IPS-15b (cell line): ENCODE measurements at regions not wholly inside any gene's neighbourhood (a gene's known extent, or its start where the extent isn't known, plus 50 kb on each side); places are given as distances from the start of the nearest gene placed in this dataset.

ENCODE experiments used
- H3K27me3 ChIP-seq: one replicate; pipeline ENCODE4 v1.6.1; 2013; ENCODE audit warnings: low read length; ENCODE audit not compliant: control insufficient read depth, insufficient read depth
- H3K36me3 ChIP-seq: one replicate; pipeline ENCODE4 v1.6.1; 2013; ENCODE audit warnings: low read length; ENCODE audit not compliant: control insufficient read depth, insufficient read depth
- H3K4me1 ChIP-seq: one replicate; pipeline ENCODE4 v1.6.1; 2013; ENCODE audit warnings: mild to moderate bottlenecking, low read length; ENCODE audit not compliant: control insufficient read depth, insufficient read depth
- H3K4me3 ChIP-seq: one replicate; pipeline ENCODE4 v1.5.1; 2013; ENCODE audit warnings: low read depth, low read length
- H3K9ac ChIP-seq: one replicate; pipeline ENCODE4 v1.6.1; 2013; ENCODE audit warnings: low read depth, mild to moderate bottlenecking, low read length
- H3K9me3 ChIP-seq: one replicate; pipeline ENCODE4 v1.6.1; 2013; ENCODE audit warnings: mild to moderate bottlenecking, low read length; ENCODE audit not compliant: control insufficient read depth, insufficient read depth

GRCh38 chr1:90346349-90346748 lies 351.4 kb downstream of the ZNF326 start:
- H3K4me3 ChIP-seq, result no peak overlapping the region
- no peak overlapping the region for H3K9ac ChIP-seq
- no peaks in the 10 kb centered on the region for H3K27me3 ChIP-seq
- no peaks in the 10 kb centered on the region for H3K36me3 ChIP-seq
- peaks cover 6% of the 10 kb centered on the region for H3K9me3 ChIP-seq
- H3K4me1 ChIP-seq, result no peaks in the 10 kb centered on the region

GRCh38 chr1:90344963-90345730 lies 350.2 kb downstream of the ZNF326 start:
- H3K36me3 ChIP-seq, result no peaks in the 10 kb centered on the region
- H3K4me1 ChIP-seq, result no peaks in the 10 kb centered on the region
- no peaks in the 10 kb centered on the region for H3K27me3 ChIP-seq
- peaks cover 6% of the 10 kb centered on the region for H3K9me3 ChIP-seq
- no peak overlapping the region for H3K4me3 ChIP-seq
- H3K9ac ChIP-seq, result no peak overlapping the region

- H3K36me3 ChIP-seq, result no peaks in the 10 kb centered on the region
- H3K4me1 ChIP-seq, result no peaks in the 10 kb centered on the region
- no peak overlapping the region for H3K9ac ChIP-seq
- H3K4me3 ChIP-seq, result no peak overlapping the region
- H3K27me3 ChIP-seq, result no peaks in the 10 kb centered on the region
- no peaks in the 10 kb centered on the region for H3K9me3 ChIP-seq
Observed at GRCh38 chr1:90341516-90341915, 346.6 kb downstream of the ZNF326 start.

GRCh38 chr1:90340606-90341005 lies 345.7 kb downstream of the ZNF326 start:
- H3K4me3 ChIP-seq, result no peak overlapping the region
- no peaks in the 10 kb centered on the region for H3K9me3 ChIP-seq
- no peaks in the 10 kb centered on the region for H3K27me3 ChIP-seq
- H3K4me1 ChIP-seq, result no peaks in the 10 kb centered on the region
- no peaks in the 10 kb centered on the region for H3K36me3 ChIP-seq
- no peak overlapping the region for H3K9ac ChIP-seq

GRCh38 chr1:90339811-90340210 lies 344.9 kb downstream of the ZNF326 start:
- H3K27me3 ChIP-seq, result no peaks in the 10 kb centered on the region
- no peaks in the 10 kb centered on the region for H3K4me1 ChIP-seq
- no peak overlapping the region for H3K9ac ChIP-seq
- no peak overlapping the region for H3K4me3 ChIP-seq
- H3K36me3 ChIP-seq, result no peaks in the 10 kb centered on the region
- H3K9me3 ChIP-seq, result no peaks in the 10 kb centered on the region

GRCh38 chr1:90336552-90337324 lies 341.8 kb downstream of the ZNF326 start:
- no peaks in the 10 kb centered on the region for H3K4me1 ChIP-seq
- no peaks in the 10 kb centered on the region for H3K27me3 ChIP-seq
- no peak overlapping the region for H3K4me3 ChIP-seq
- H3K36me3 ChIP-seq, result no peaks in the 10 kb centered on the region
- H3K9ac ChIP-seq, result no peak overlapping the region
- no peaks in the 10 kb centered on the region for H3K9me3 ChIP-seq

GRCh38 chr1:90335558-90335957 lies 340.6 kb downstream of the ZNF326 start:
- no peak overlapping the region for H3K4me3 ChIP-seq
- H3K4me1 ChIP-seq, result no peaks in the 10 kb centered on the region
- no peaks in the 10 kb centered on the region for H3K36me3 ChIP-seq
- H3K9ac ChIP-seq, result no peak overlapping the region
- no peaks in the 10 kb centered on the region for H3K9me3 ChIP-seq
- H3K27me3 ChIP-seq, result no peaks in the 10 kb centered on the region

- Histone ChIP-seq H3K4me1 (no peaks in the 10 kb centered on the region), H3K36me3 (no peaks in the 10 kb centered on the region), H3K9me3 (no peaks in the 10 kb centered on the region), H3K27me3 (no peaks in the 10 kb centered on the region), H3K9ac (no peak overlapping the region), H3K4me3 (no peak overlapping the region)
Observed at GRCh38 chr1:90334137-90334536, 339.2 kb downstream of the ZNF326 start.

- Histone ChIP-seq H3K4me1 (peaks cover 4% of the 10 kb centered on the region), H3K36me3 (no peaks in the 10 kb centered on the region), H3K9me3 (no peaks in the 10 kb centered on the region), H3K9ac (no peak overlapping the region), H3K27me3 (no peaks in the 10 kb centered on the region), H3K4me3 (no peak overlapping the region)
Observed at GRCh38 chr1:90325168-90325567, 330.3 kb downstream of the ZNF326 start.

GRCh38 chr1:90322186-90322585 lies 327.3 kb downstream of the ZNF326 start:
- Histone ChIP-seq H3K4me3 (no peak overlapping the region), H3K9me3 (no peaks in the 10 kb centered on the region), H3K27me3 (no peaks in the 10 kb centered on the region), H3K36me3 (no peaks in the 10 kb centered on the region), H3K9ac (no peak overlapping the region), H3K4me1 (peaks cover 4% of the 10 kb centered on the region)

- Histone ChIP-seq H3K4me1 (no peaks in the 10 kb centered on the region), H3K9ac (no peak overlapping the region), H3K4me3 (no peak overlapping the region), H3K9me3 (no peaks in the 10 kb centered on the region), H3K36me3 (no peaks in the 10 kb centered on the region), H3K27me3 (no peaks in the 10 kb centered on the region)
Observed at GRCh38 chr1:90319918-90320317, 325.0 kb downstream of the ZNF326 start.

- Histone ChIP-seq H3K9me3 (no peaks in the 10 kb centered on the region), H3K9ac (no peak overlapping the region), H3K36me3 (no peaks in the 10 kb centered on the region), H3K4me1 (no peaks in the 10 kb centered on the region), H3K4me3 (no peak overlapping the region), H3K27me3 (no peaks in the 10 kb centered on the region)
Observed at GRCh38 chr1:90318431-90318830, 323.5 kb downstream of the ZNF326 start.
